GM19468 (cell line): ENCODE measurements at regions not wholly inside any gene's neighbourhood (a gene's known extent, or its start where the extent isn't known, plus 50 kb on each side); places are given as distances from the start of the nearest gene placed in this dataset.

ENCODE experiments used
- ATAC-seq: cut with Tn5 transposase; IDR thresholded peaks from one replicate; pipeline ENCODE4 v1.9.1; 2021; ENCODE audit warnings: mild to moderate bottlenecking, moderate library complexity, moderate number of reproducible peaks; ENCODE audit not compliant: unreplicated experiment; ENCODE audit errors: extremely low read depth

DNA sequence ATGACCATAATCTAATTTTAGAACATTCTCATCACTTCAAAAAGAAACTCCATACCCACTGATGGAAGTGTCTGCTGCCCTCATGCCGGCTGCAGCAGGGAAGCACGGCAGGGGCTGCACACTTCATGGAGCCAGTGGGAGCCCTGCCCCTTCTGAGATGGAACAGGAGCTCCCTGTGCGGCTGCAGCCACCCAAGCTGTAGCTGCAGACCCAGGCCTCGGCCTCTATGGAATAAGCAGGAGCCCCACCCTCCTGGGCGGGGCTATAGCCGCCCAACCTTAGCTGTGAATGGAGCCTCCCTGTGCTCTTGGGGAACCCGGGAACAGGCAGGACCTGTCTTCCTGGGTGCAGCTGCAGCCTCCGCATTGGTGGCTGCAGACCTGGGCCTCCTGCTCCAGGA is 128.5 kb downstream of the NUDT12 start:
- ATAC-seq, result no peak

DNA sequence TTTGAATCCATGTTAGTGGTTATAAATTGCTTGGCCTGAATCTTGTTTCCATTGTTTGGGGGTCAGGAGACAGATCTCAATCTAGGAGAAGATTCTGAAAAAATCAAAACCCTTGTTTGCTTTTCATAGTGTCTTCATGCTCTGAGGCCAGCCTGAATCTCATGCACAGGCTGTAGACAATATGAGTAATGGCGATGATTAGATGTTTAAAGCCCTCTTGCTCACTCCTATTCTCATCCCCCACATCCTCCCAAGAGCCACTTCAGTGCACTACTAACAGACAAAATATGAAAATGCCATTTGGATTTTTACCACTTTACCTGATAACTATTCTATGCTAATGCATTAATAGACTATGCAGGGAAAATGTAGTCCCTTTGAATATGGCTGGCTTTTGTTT is 129.4 kb downstream of the NUDT12 start:
- no peak for ATAC-seq

DNA sequence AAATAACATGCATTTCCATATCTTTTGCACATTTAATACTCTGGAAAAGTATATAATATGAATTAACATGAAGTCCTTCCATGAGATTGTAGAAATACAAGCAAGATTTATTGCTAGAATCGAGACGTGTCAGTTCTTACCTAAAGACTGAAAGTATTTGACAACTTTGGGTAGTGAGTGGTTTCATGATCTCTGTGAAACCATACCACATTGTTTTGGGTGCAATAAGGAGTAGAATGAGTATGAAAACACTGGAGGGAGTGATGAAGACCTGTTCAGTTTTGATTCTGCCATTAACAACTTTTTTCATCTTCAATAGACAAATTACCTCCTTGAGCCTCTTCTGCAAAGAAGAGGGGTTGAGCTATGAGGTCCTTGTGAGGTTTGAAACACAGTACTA is 133.7 kb downstream of the NUDT12 start:
- ATAC-seq, result no peak

DNA sequence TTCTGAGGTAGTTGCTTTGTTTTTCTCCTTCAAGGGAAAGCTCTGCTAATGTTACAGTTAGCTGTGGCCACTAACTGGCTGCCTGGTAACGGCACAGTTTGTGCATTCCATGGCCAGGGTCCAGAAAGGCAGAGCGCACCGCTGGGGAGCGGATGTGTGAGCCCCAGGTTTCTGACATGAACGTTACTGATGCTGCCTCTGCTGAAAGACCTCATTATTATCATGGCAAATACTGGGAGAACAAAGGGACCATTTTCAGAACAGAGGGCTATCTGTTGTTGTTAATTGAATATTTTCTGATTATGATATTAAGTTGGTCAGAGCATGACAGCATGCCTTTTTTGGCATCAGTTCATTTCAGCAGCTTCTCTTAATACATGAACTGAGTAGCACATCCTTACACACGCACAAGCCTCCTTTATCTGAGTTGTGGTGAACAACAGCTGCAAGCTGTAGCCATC is 134.1 kb downstream of the NUDT12 start:
- ATAC-seq, result no peak

DNA sequence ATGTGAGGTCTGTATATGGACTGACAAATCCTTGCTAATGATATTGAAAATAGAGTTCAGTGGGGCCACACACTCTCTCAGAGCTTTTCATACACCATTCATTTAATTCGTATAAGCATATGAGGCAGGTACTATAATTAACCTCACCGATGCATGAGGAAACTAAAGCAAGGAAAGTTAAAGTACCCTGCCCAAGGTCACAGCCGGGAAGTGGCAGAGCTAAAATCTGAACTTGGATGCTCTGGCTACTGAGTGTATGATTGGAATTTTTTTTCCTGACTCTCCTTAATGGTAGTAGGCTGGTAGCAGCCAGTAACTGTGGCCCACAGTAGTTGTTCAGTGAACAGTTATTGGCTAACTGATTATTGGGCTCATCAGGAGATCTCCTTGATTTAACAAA is 135.3 kb downstream of the NUDT12 start:
- ATAC-seq, result no peak

DNA sequence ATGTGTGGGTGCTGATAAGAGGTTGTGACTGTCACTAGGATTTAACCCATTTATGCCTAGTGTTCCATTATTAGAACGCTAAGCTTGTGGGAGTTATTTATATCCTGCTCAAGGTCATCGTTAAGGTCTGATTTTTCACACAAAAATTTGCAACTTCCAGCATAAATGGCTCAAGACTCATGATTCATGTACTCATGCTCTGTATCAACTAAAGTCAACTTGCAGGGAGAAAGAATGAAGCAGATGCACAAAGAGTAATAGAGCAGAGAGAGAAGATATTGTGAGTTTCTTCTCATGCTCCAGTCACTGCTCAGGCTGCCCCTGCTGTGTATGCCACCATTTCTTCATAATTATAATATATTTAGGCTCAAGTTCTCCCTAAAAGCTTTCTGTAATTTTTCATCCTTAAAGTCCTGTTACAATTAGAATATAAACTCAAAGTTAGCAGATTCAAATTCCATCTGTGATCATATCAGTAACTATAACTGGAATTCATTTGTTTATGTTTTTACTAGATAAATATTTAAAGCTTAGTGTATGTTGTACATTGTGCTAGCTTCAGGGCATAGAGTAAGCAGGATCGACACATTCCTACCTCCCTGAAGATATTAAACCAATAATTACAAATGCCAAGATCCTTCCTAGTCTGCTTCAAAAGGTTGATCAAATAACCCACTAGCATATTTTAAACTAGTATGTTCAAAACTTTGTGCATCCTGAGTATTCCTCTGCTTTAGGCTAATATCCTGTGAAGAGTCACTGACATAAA is 136.7 kb downstream of the NUDT12 start:
- no peak for ATAC-seq

DNA sequence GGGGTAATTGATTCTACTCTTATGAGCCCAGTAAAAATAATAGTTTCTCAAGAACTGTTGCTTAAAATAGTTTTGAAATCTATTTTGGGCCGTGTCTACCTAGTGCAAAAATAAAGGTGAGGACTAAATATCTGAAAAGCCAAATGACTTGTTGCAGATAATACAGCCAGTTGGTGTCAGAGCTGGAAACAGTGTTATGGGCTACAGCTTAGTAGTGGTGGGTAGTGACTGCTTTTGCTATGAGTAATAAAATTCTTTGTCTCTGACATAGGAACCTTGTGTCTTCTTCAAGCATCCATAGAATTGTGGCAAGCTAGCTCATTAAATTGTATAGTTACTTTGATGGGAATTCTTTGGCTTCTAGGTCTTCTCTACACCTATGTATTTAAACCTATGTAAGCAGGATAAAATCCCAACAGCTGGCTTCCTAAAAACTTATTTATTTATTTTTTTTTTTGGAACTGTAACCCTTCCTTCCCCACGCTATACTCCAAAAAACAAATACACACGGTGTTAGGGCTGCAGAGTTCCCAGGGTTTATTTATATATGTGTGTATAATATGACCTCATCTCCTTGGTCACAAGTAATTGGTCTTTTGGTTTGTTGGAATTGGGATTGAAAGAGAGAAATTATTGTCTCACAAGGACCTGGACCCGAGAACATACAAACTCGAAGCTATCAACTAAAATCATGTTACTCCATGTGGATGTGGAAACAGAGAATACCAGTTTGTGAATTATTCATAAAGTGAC is 138.0 kb downstream of the NUDT12 start:
- no peak for ATAC-seq

DNA sequence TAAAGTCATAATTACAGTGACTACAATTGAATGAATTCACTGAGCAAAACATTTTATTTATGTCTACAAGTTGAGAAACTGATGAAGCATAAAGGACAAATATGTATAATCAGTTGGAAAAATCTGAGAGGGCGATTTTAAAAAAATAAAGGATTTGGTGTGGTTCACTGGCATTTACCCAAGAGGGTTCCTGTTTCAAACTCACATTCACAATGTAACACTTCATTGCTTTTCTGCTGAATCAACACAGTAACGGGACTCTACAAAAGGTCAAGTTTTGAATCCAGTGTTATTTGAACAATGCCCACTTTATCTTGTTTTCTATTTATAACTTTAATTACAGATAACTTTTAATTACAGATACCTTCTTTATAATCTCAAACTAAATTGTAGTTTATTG is 138.6 kb downstream of the NUDT12 start:
- no peak for ATAC-seq

DNA sequence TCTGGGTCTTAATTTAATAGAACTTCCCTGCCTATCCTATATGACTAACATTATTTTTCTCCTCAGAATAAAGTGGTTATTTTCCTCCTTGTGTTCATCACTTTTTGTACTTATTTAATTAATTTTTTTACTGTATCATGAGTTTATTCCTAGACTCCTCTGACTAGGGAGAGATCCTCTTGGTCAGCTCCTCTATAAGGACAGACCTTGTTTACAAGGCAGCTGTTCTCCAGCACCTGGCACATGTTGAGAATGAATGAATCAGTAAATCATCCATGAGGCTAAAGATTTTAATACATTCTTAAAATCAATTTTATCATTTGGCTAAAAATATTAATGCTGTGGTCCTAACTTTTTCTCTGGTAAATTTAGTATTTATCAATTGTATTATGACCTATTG is 139.8 kb downstream of the NUDT12 start:
- no peak for ATAC-seq

DNA sequence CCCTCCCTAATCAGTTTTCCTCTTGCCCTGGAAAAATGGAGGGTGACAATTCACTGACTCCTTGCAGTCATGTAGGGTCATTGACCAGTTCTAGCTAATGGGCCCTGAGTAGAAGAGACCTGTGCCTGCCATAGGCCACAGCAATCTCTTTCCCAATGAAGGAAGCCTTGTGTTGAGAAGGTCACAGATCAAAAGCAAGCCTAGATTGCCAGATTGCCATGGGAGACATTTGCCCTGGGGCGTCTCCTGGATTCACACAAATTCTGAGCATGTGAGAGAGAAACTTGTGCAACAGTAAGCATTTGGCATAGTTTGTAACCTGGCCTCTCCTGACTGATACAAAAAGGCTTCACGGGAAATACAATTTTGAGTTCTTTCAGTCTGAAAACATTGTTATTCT is 148.0 kb downstream of the NUDT12 start:
- no peak for ATAC-seq

DNA sequence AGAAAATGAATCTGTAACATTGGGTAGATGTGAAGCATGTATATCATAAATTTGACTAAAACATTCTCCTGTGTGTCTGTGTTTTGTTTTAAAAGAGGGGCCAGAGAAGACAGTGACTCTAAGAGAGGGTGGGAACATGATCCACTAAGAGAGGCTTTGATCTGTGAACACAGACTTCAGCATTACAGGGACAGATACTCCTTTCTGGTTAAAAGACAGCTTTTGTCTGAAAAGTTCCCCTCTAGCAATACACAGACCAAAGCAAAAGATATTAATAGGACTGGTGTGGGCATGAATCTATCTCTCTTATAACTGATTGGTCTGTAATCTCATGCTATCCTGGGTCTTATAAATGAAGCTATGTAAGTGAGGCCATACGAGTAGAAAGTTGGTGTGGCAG is 150.9 kb downstream of the NUDT12 start:
- ATAC-seq, result no peak

DNA sequence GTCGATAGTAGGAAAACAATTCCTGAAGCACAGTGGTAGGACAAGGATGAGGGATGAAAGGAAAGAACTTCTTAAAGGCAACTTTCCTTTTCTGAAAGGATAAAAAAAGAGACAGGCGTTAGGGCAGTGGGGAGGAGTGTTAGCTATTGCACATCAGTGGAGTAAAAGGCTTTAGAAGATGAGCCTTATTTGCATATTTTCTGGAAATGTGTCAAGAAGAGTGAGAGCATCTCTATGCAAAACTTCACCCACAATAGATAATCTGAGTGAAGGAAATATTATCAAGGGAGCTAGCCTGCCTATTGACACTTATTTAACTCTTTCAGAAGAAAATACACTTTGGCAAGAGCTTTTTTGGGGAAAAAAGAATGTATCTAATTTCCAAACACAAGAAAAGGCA is 151.6 kb downstream of the MACIR start:
- ATAC-seq, result peak; percentile 85

DNA sequence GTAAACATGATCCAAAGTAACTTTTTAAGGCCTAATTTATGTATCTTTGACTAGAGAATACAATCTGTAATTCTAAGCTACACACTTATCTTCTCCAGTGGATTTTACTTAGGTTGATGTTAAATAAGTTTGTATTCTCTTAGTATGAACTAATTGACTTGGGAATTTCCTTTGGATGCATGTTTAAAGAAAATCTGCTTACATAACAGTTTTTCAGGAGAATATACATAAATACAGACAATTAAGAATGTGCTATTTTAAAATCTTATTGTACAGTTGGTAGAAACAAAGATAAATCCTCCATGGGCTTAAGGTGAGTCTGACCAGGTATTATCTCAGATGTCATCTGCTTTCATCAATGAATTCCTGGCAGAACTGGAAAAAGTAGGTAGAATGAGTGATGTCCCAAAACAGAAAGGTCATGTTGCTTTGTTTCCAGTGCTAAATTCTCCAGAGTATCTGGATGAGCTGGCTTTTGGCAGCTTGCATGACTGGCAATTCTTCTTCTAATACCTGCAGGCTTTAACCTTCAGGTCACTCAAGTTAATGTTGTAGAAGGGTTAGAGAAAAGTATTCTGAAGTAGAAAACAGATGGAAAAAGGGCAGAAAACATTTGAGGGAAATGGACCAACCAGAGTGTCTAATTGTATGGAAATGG is 150.6 kb downstream of the MACIR start:
- no peak for ATAC-seq

DNA sequence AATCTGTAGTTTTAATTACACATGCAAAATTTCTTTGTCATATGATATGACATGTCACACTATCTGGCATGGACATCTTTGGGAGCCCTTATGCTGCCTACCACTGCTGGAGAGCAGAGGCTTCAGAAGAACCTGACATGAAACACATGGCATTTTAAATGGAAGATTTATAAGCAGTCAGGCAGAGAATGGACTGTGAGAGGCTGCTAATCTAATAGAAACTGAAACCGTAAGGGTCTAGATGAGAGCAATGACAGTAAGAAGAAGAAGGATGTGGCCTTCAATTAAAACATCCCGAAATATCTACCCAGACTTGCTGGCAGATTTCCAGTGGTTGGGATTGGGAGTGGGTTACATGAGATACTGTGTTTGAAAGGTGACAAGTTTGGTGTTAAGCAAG is 149.8 kb downstream of the MACIR start:
- ATAC-seq, result no peak

DNA sequence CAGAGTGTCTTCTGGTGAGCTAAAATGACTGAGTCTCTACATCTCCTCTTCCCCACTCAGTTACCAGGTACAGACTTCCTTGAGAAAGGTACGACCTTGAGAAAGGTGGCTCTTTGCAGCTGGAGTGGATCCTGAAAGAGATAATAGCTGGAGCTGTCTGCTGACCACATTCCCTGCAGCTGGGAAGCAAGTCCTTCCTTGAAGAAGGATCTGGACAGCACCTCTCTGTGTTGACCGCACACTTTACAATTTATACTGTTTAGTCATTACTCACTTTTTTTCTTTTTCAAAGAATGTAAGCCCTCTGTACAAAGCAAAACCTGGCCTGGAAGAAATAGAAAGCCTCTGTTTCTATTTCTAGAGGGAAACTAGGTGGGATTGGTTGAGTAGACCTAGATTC is 148.8 kb downstream of the MACIR start:
- ATAC-seq, result no peak

DNA sequence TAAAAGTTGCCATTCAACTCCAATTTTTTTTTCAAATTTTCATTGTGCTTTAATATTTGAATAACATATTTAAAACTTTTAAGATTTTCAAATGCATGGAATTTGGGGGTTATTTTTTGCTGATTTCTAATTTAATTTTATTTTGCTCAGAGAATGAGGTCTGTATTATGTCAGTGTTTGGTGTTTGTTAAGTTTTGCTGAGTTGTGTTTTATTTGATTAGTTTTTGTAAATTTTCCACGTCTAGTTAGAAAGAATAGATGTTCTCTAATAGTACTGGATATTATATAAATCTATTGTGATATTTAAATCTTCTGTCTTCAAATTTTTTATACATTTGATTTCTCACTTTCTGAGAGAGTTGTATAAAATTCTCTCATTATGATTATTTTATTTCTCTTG is 145.9 kb downstream of the MACIR start:
- no peak for ATAC-seq

DNA sequence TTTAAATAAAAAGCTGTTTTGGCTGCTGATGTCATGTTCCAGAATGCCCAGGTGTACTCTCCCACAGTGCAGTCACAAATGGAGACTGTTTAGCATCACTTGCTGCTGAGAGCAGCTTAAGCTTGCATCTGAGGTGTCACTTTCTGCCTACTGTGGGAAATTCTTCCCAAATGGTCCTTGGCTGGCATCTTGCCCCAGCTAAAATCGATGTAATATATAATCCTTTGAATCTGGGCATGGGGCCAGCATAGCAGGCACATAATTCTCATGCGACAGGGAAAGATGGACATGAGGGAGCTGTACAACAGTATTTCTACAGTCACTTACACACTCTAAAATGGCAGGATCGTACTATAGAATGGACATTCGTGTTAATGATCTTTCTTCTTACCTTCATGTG is 144.3 kb downstream of the MACIR start:
- ATAC-seq, result no peak

DNA sequence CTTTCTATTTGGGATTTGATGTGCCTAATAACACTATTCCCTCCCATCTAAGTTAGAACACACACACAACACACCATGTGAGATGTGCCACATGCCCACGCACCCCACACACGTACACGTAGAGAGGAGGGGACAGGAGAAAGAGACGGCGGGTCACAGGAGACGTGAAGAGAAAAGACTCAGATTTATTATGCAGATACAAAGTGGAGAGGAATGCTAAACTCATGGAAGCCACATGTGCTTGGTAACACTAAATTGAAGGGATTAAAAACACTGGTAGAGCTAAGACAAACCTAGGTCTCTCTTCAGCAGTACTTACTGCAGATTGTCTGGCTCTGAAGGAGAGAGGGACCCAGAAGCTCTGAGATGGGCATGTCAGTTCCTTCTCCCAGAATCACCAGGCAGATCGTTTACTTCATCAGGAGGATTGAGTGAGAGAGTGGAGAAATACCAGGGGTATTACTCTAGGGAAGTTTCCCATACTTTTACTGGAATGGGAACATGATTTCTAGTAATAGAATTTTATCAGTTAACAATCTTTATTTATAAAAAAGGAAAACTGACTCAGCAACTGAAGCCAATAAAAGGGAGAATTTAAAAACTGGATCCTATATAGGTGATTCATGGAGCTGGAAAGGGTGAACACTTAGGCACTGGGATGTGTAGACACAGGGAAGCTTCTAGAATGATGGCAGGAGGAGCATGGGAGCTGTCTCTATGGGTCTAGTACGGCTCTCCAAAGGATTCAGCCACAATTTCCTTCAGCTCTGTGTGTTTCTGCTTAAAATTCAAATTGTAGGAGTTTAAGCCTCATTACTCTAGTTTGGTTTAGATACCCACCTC is 139.4 kb downstream of the MACIR start:
- no peak for ATAC-seq

DNA sequence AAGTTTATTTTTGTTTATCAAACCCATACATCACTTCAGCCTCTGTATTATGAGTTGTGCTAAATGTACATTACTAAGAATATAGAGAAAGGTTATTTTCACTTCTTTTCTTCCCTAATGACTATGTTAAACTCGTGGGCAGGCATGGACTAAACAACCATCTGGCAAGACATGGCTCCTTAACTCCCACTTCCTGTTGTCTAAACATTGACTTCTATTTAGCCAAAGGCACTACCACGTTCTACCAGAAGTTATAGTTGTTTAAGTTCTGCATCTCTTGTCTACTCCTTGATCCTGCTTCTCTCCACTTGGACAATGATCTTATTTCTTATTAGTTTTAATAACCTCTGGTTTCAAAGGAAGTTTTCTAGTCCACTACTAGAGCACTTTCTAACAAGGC is 136.1 kb downstream of the MACIR start:
- no peak for ATAC-seq

DNA sequence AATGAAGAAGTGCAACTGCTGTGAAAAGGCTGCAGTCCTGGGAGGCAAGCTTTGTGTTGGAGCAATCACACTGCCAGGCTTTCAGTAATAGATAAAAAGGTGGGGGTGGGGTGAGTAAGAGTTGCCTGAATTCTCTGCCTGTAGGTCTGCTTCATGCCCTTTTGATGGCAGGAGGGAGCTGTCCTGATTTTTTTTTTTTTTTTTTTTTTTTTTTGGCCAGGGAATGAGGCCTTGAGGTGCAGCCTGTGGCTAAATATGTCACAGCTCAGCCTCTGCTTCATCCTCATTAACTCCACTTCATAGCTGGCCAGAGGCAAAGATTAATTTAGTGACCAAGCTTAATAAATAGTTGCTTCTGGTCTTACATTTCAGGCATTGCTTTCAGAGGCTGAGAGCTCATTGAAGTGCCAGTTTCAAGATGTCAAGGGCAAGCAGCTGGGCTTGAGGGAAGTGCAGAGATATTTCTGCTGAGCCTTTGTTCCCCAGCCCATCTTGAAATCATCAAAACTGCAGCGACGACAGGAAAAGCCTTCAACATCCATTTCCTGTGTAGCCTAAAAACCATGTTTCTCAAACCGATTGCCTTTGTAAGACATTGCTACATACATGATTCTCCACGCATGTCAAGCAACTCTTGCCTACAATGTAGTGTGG is 134.7 kb downstream of the MACIR start:
- no peak for ATAC-seq
